NCI-H748 (cell line): ENCODE measurements at regions not wholly inside any gene's neighbourhood (a gene's known extent, or its start where the extent isn't known, plus 50 kb on each side); places are given as distances from the start of the nearest gene placed in this dataset.
A peak's percentile ranks its signal among the peaks of the same experiment; 100 is the strongest.

Experiments
- DNase-seq: peaks from one replicate; lab custom pipeline; 2025; ENCODE audit not compliant: unreplicated experiment; lab: John Stamatoyannopoulos, UW

DNA sequence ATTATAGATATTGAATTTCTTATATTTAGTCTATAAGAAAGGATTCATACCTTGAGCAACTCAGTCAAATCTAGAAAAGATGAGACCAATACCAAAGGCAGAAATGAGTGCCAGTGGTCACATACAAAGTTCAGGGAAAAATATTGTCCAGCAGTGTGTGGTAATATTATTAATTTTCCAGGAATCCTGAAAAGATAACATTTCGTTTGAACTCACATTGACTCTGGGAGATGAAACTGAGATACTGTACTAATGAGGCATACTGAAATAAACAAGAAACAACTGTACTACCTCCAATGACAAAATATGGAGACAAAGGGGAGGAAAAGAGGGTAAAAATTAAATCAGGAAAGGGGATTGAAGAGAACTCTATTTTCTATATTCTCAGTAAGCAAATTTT lies 212.4 kb downstream of the TRAM1L1 start:
- no peak for DNase-seq

DNA sequence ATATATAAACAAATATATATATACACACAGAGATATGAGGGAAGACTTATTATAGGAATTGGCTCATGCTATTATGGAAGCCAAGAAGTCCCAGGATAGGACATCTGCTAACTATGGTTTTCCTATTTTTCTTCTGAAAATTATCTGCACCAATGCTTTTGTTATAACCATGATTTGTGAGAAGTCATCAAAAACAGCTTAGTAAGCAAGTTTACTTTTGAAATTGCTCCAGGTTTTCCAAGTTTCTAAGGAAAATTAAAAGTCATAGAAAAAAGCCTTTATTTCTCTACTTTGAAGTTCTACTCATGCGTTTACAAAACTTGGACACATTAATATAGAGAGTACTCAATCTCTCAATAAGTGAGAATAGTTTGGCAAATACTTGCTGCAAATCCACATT lies 213.1 kb downstream of the TRAM1L1 start:
- DNase-seq = no peak

DNA sequence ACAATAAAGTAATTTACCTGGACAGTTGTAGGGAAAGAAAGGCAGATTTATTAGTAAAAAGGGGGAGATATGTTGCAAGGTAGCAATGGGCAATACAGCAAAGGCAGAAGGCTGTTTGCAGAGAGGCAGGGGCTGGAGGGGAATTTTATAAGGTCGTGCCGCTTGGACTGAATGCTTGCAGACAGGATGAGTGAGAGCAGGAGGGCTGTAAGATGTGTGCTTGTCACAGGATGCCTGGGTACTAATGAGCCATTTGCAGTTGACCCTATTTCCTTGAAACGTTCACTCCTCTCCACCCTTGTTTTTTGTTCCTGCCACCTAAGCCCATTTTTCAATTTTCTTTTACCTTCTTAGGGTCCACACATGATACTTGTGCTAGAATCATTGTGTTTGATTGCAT lies 214.7 kb downstream of the TRAM1L1 start:
- DNase-seq = no peak

DNA sequence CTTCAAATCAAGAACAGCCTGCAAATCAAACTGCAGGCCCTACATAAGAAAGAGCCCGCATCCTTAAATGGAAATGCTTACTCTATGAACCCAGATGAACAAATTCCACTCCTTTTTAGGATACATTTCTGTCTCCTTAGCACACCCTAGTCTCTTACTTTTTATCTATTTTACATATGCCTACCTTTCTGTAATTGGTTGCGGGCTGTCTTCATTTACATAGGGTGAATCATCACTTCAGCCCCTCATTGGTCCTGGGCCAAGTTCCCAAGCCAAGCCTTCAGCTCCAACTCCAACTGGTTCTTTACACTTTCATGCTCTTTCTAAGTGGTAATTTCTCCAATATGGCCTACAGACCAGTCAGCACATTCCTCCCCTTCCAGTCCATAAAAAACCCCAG lies 219.3 kb downstream of the TRAM1L1 start:
- no peak for DNase-seq

DNA sequence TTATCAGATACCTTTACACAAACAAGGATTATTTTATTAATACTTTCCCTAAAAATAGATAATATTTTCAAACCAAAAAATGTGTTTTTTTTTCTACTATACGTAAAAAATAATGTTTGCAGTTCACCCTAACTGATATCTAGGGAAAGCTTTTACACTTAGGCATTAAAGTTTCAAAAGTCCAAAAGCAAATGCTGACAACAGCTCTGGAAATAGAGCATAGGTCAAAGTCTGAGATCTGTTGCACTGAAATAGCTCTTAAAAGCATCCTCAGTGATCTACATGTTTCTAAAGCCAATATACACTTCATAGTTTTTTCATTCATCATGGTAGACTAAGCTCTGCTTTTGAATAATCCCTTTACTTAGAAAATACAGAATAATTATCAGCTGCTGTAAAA lies 222.8 kb downstream of the TRAM1L1 start:
- no peak for DNase-seq

DNA sequence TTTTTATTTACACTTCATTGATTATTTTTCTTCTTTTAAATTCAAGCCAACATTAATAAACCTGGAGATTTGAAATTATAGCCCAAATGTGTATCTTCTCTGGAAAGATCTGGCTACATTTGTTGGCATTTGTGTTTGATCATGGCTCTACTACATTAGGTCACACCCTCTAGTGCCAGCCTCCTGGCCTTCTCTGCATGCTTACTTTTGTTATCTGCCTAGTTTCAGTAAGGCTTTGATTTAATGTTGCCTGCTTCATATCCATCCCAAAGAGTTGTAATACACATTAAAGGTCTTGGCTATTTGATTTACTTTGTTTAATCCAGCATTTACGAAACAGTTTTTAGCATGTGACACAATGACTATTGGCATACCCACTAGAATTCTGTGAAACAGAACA lies 224.5 kb downstream of the TRAM1L1 start:
- DNase-seq = no peak

DNA sequence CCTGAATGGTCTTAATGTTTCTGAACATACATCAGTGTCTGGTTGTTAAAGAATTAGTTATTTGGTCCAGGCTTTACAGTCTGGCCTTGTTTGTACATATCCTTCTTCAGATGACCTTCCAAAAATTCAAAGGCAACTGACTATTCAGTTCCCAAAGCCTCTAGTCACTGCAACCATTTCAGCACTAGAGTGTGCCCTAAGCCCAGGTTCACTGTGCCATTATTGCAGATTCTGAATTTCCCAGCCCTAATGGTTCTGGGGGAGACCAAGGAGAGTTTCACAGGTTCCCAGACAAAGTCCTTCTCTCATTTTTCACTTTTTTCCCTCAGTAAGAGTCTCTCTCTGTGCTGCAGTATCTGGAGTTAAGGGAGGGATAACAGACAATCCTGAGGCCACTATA lies 235.8 kb downstream of the TRAM1L1 start:
- no peak for DNase-seq

DNA sequence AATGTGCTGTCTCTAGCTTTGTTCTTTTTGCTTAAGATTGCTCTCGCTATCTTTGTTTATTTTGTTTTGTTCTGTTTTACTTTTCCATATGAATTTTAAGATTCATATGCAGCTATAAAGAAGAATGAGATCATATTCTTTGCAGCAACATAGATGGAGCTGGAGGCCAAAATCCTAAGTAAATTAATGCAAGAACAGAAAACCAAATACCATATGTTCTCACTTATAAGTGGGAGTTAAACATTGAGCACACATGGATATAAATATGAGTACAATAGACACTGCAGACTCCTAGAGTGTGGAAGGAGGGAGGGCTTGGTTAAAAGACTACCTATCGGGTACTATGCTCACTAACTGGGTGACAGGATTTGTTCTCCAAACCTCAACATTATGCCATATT lies 237.8 kb downstream of the TRAM1L1 start:
- DNase-seq = no peak

DNA sequence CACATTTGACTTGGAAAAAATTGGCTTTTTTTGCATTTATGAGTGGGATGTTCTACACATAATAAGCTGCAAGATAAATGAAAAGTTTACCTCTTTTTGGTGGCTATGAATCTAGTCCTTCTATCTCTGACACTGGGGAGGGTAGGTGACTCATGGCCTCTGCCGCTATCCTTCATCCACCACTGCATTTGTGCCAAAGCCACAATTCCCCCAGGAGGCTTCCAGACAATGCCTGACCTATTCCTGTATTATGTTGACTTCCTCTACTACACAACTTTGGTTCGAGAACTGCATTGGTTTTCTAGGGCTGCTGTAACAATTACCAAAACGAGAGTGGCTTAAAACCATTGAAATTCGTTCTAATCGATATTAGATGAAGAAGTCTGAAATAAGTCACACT lies 245.6 kb downstream of the TRAM1L1 start:
- DNase-seq = no peak

DNA sequence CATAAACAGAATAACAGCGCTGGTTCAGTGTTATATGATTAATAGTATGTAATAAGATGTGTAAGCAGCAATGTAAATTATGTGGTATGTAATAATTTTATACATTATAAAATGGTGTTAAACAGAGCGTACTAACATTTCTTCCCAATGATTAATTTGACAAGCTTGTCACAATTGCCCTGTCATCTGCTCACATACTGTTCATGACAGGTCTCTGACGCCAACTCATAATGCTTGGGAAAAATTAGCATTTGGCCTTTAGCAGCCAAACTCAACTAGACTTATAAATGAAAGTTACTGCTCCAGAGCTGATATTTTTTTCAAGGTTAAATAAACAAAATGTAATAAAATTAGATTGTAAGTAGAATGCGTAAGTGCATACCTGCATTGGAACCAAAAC lies 246.8 kb downstream of the TRAM1L1 start:
- no peak for DNase-seq

DNA sequence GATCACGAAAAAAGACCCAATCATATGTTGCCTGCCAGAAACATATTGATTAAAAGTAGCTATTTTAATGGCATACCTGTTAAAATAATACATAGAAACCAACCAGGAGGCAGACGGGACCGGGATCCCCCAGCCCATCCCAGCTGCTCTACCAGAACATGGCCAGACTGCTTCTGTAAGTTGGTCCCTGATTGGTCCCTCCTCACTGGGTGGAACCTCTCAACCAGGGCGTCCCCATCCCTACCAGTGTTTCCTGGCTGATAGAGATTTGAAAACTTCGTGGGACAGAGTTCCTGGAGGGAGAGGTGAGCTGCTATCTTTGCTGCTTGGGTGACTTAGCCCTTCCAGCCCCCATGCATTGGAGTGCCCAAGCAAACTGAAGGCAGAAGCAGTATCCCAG lies 256.2 kb downstream of the TRAM1L1 start:
- DNase-seq = no peak

DNA sequence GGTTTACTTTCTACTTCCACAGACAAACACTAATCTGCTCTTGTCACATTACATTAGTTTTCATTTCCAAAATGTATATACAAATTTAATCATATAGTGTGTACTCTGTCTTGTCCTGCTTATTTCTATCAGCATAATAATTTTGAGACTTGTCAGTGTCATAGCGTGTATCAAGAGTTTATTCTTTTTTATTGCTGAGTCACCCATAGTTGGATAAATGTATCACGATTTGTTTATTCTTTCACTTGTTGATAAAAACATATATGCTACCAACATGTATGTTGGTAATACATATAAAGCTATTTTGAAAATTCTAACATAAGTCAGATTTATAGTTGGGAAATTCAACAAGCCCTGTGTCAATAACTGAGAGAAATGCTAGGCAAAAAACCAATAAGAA lies 261.2 kb downstream of the TRAM1L1 start:
- DNase-seq = no peak

DNA sequence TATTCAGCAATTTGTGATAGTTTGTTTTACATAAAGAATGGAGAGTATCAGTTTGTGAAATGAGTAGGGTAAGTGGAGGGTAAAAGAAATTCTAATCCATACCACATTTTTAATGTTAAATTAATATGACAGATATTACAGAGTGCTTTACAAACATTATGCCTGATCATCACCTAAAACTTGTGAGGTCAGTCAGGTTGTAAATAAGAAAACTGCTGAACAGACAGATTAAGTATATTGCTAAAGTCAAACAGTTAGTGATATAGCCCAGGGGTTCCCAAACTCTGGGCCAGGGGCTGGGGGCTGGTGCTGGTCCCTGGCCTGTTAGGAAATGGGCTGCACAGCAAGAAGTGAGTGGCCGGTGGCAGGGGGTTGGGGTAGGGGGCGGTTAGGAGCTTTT lies 273.6 kb downstream of the TRAM1L1 start:
- DNase-seq = no peak

DNA sequence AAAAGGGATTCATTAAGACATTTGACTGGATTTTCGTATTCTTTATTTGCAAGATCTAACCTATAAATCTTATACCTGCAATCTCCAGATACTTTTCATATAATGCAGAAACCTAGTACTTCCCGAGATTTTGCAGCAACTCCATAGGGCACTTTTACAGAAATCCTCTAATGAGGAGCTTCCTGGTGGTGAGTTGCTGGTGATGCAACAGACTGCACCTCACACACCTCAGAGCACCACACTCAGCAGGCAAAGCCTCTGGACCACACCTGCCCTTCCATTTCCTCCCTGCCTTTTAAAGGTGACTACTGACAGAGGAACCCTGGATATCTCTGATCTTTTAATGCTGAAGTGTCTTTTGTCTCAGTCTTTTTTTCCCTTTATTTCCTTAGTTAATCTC lies 289.4 kb downstream of the TRAM1L1 start:
- no peak for DNase-seq

DNA sequence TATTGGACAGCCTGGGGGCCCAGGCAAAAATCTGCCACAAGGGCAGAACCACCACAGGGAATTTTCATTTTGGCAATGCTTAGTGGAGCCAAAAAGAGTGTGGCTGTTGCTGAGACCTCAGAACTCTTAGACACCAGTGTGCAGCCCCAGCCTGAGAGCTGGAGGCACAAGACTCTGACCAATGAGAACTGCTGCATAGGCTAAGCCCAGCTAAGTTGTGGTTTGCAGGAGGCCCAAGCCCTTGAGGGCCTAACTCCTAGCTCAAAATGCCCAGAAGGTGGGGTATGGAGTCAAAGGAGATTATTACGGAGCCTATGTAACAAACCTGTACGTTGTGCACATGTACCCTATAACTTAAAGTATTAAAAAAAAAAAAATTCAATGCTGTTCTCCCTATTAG lies 296.7 kb downstream of the TRAM1L1 start:
- no peak for DNase-seq

DNA sequence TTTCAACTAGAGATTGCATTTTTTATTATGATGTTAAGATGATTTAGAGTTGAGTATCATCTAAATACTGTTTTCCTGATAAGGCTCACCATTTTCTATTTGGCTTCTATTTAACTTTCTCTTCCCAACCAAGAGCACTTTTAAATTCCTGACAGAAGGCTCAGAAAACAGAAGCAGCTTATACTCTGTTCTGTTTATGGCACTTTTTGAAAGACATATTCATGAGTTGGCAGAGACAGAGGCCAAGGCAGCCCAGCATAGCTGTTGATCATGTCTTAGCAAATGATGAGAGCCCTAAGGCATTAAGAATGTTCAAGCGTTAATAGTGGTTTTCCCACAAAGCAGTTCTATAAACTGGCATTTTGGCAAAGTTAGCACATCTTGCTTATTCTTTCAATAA lies 330.3 kb downstream of the TRAM1L1 start:
- no peak for DNase-seq

DNA sequence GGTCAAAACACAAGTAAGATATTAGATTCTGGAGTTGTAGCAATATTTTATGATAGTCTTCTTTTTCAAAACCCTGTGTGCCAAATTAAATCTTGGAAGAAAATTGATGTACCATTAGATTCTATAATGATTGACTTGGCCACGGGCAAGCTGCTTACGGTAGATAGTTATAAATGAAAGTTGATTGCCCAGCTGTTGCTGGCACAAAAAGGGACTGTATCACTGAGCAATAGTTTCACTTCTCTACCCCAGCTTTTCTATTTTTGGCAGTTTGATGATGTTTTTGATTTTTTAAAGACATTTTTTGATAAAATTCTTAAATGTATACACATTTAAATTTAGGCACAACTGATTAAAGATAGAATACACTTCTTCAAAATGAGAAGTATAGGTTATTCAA lies 333.3 kb downstream of the TRAM1L1 start:
- DNase-seq = no peak

DNA sequence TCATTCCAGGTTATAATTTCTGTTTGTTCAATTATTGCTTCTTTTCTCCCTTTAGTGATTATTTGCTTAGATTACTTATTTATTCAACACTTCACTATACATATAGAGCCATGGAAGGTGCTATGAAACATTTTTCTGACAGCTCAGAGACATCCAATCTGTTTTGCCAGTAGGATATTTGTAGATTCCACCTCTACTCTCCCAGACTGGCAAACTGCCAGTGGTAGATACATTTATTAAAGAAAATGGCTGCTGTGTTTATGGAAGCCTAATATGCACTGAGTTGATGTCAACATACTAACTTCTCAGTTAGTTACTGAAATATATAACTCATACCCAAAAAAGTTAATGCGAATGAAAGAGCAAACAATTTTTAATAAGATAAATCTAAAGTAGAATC lies 348.6 kb downstream of the TRAM1L1 start:
- DNase-seq = peak; percentile 70

DNA sequence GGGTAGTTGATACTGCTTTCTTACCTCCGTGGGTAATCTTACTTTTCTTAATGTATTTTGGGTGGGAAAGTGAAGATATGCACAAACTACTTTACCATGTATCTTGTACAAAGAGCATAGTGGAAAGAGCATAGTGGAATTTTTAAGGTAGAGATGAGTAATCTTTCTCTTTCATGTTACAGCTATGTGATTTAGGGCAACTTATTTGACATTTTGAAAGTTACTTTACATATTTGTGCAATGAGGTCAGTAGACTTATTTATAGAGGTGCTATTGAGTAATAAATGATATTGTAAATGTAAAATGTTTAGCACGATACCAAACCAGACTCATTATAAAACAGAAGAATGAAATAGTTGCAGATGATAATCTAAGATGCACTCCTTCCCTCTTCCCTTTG lies 351.2 kb downstream of the TRAM1L1 start:
- no peak for DNase-seq

DNA sequence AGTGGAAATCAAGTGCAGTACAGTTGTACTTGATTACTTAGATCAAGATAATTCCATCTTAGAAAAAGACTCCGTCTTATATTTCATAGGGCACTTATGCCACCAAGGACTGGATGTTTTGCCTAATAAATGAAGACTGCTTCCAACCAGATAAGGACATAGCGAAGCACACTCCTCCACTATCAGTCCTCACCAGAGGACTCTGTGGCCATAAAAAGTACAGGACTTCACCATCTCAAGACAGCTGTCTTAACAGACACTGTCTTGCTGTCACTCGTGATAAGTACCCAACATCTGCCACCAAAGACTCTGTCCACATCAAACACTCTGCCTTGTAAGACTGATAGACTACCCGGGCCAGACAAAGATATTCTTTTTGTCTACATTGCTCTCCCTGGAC lies 352.0 kb downstream of the TRAM1L1 start:
- DNase-seq = no peak

DNA sequence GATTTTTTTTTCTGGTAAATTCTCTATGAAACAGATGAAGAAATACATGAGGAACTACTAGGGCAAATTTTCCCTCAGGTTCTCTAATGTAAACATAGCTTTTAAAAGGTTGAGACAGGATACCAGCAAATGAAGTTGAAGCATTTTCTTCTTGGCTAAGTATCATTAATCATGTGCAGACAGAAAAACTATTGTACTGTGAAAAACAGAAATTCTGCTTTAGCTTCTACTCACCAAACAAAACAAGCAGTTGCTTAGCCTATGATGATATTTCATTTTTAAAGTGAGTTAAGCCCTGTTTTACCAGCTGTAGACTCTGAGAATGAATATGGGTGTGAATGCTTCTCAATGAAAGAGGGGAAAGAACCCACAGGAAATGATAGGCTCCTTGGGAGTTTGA lies 358.9 kb downstream of the TRAM1L1 start:
- no peak for DNase-seq

DNA sequence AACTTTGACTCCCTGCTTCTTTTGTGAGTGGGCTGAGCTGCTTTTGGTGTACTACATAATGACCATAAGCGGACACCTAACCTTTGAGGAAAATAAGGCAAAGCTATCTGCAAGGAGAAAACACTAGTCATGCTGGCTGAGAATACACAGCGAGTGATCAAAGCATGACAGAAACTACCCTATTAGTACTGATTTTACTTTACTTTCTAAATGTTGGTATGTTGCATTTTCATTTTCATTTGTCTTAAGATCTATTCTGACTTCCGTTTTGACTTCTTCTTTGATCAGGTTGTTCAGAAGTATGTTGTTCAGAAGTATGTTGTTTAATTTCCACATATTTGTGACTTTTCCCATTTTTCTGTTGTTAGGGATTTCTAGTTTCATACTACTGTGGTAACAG lies 361.1 kb downstream of the TRAM1L1 start:
- DNase-seq = no peak

DNA sequence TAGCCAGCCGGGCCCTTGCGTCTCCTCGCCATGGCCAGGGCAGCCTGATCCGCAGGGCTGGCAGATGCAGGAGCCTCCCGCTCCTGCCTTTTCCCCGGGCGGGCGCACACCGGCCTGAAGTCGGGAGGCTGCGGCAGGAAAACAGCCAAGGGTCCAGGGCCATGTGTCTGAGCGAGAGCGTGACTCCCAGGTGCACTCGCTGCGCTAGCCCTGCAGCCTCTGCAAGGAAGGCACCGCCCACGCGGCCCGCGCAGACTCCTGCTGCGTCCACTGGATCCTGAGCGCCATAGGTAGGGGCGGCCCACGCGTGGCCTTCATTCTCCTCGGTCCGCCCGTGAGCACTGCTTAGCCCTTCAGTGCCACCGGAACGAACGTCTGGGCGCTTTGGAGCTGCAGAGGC lies 379.9 kb downstream of the TRAM1L1 start:
- no peak for DNase-seq

DNA sequence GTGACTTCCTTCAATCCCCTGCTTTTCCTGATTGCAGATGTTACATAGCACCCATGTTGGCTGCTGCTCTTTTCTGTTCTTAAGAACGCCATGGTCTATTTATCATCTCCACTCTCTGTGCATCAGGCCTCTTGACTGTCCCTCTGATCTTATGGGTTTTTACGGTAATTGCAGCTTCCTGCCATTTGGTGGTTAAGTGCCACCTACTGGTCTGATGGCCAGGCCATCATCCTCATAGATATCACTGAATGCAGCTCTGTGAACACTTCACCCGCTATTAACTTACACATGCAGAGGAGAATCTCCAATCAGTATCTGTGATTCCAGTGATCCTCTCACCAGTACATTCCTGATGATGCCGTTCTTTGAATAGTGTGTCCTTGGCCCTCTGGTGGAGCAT lies 382.4 kb downstream of the TRAM1L1 start:
- DNase-seq = no peak
